ENCODE measurements at regions not wholly inside any gene's neighbourhood (a gene's known extent, or its start where the extent isn't known, plus 50 kb on each side); places are given as distances from the start of the nearest gene placed in this dataset.

- Histone ChIP-seq H3K27ac (ENCODE audit: low read length) (no peak overlapping the region), H3K79me2 (ENCODE audit: low read length) (no peaks in the 10 kb centered on the region), H3K36me3 (ENCODE audit: low read depth, low read length) (no peaks in the 10 kb centered on the region), H3K9me3 (ENCODE audit: low read length) (no peaks in the 10 kb centered on the region), H3K27me3 (ENCODE audit: low read length) (peaks cover 7% of the 10 kb centered on the region; the same call in 1 of the 2 replicates), H3F3A (ENCODE audit: low read length, unreplicated experiment) (no peaks in the 10 kb centered on the region), H3K4me3 (ENCODE audit: low read length) (no peak overlapping the region), H4K20me1 (ENCODE audit: low read length) (no peaks in the 10 kb centered on the region), H3K9me2 (replicated peaks; ENCODE audit: low read length) (no peaks in the 10 kb centered on the region), H3K4me1 (ENCODE audit: insufficient read depth, low read length) (0 out of 2 replicates have a peak, but pooled peaks cover 5% of the 10 kb centered on the region), H3K9ac (ENCODE audit: low read length) (no peak overlapping the region), H2AFZ (ENCODE audit: low read length) (no peak overlapping the region), H3K4me2 (ENCODE audit: low read length) (no peak overlapping the region)
- no peak for TF ChIP-seq EZH2phosphoT487 (IDR thresholded peaks at IDR 0.05; ENCODE audit: borderline replicate concordance, low read length)
- no peak for TF ChIP-seq CTCF (conservative IDR thresholded peaks at IDR 0.05; ENCODE audit: low read depth, low read length)
- no peak for TF ChIP-seq EZH2 (IDR thresholded peaks at IDR 0.05; ENCODE audit: low read length, unreplicated experiment)
- ChIA-PET CTCF (no interaction called here), POLR2A (ENCODE audit: unreplicated experiment) (no interaction called here)
- no peak for ATAC-seq
- intact Hi-C loops (cut with micrococcal nuclease), result no loop called here
- DNase-seq, result no peak
- BruUV-seq (replicated peaks), result no TSS peak
These were observed 214.8 kb upstream of the HNRNPA3 start for GRCh38 chr2:176997792-176998169.

DNA sequence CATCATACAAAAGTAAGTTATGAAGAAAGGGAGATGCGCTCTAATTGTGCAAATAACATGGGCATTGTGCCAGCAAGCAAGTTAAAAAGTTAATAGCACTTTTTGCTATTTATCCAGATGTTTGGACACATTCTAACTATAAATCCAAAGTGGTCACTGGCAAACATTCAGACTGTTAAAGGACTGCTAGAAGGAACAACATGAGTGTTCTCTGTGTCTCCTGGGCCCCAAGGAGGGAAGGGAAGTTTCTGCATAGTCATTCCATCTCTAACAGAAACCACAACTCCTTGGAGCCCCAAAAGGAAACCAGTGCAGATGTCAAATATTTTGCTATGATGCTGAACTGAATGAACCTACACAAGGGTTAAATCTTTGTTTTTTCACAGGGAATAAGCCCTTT is 213.3 kb upstream of the HNRNPA3 start:
- Histone ChIP-seq H3K27me3 (ENCODE audit: low read length) (peaks cover 7% of the 10 kb centered on the region; the same call in 1 of the 2 replicates), H3K4me1 (ENCODE audit: insufficient read depth, low read length) (0 out of 2 replicates have a peak, but pooled peaks cover 5% of the 10 kb centered on the region), H3K4me2 (ENCODE audit: low read length) (no peak overlapping the region), H3K36me3 (ENCODE audit: low read depth, low read length) (no peaks in the 10 kb centered on the region), H3K4me3 (ENCODE audit: low read length) (no peak overlapping the region), H3K9me2 (replicated peaks; ENCODE audit: low read length) (no peaks in the 10 kb centered on the region), H3F3A (ENCODE audit: low read length, unreplicated experiment) (no peaks in the 10 kb centered on the region), H2AFZ (ENCODE audit: low read length) (no peak overlapping the region), H3K9me3 (ENCODE audit: low read length) (no peaks in the 10 kb centered on the region), H3K27ac (ENCODE audit: low read length) (no peak overlapping the region), H3K79me2 (ENCODE audit: low read length) (no peaks in the 10 kb centered on the region), H4K20me1 (ENCODE audit: low read length) (no peaks in the 10 kb centered on the region), H3K9ac (ENCODE audit: low read length) (no peak overlapping the region)
- intact Hi-C loops (cut with micrococcal nuclease), result no loop called here
- BruUV-seq (replicated peaks), result no TSS peak
- DNase-seq (no peak), ATAC-seq (no peak)
- POLR2A ChIA-PET (ENCODE audit: unreplicated experiment), result no interaction called here
- CTCF ChIA-PET, result no interaction called here
- TF ChIP-seq CTCF (conservative IDR thresholded peaks at IDR 0.05; ENCODE audit: low read depth, low read length) (no peak), EZH2 (IDR thresholded peaks at IDR 0.05; ENCODE audit: low read length, unreplicated experiment) (no peak), EZH2phosphoT487 (IDR thresholded peaks at IDR 0.05; ENCODE audit: borderline replicate concordance, low read length) (no peak)

GRCh38 chr2:177000061-177000714 is 212.4 kb upstream of the HNRNPA3 start:
- TF ChIP-seq CTCF (conservative IDR thresholded peaks at IDR 0.05; ENCODE audit: low read depth, low read length) (no peak), EZH2phosphoT487 (IDR thresholded peaks at IDR 0.05; ENCODE audit: borderline replicate concordance, low read length) (no peak), EZH2 (IDR thresholded peaks at IDR 0.05; ENCODE audit: low read length, unreplicated experiment) (no peak)
- Histone ChIP-seq H3K36me3 (ENCODE audit: low read depth, low read length) (no peaks in the 10 kb centered on the region), H3K9me3 (ENCODE audit: low read length) (no peaks in the 10 kb centered on the region), H3K27me3 (ENCODE audit: low read length) (peaks cover 7% of the 10 kb centered on the region; the same call in 1 of the 2 replicates), H3F3A (ENCODE audit: low read length, unreplicated experiment) (no peaks in the 10 kb centered on the region), H3K27ac (ENCODE audit: low read length) (no peak overlapping the region), H3K4me2 (ENCODE audit: low read length) (no peak overlapping the region), H3K4me3 (ENCODE audit: low read length) (no peak overlapping the region), H3K9ac (ENCODE audit: low read length) (no peak overlapping the region), H2AFZ (ENCODE audit: low read length) (no peak overlapping the region), H3K9me2 (replicated peaks; ENCODE audit: low read length) (no peaks in the 10 kb centered on the region), H3K4me1 (ENCODE audit: insufficient read depth, low read length) (0 out of 2 replicates have a peak, but pooled peaks cover 5% of the 10 kb centered on the region), H3K79me2 (ENCODE audit: low read length) (no peaks in the 10 kb centered on the region), H4K20me1 (ENCODE audit: low read length) (no peaks in the 10 kb centered on the region)
- POLR2A ChIA-PET (ENCODE audit: unreplicated experiment), result no interaction called here
- ATAC-seq (no peak), DNase-seq (no peak)
- no TSS peak for BruUV-seq (replicated peaks)
- CTCF ChIA-PET, result no interaction called here
- intact Hi-C loops (cut with micrococcal nuclease), result no loop called here
